ENCODE measurements at regions not wholly inside any gene's neighbourhood (a gene's known extent, or its start where the extent isn't known, plus 50 kb on each side); places are given as distances from the start of the nearest gene placed in this dataset.
"Not testable (repeated sequence)": the region's sequence is repeated elsewhere in the genome, so short reads cannot be mapped to it uniquely, and the experiment has no call there.

GRCh38 chr4:183374950-183375555 is 52.8 kb upstream of the CLDN24 start:
- H3K27me3 Mint-ChIP-seq: peaks cover 46% of the 10 kb centered on the region
- H3K4me3 Mint-ChIP-seq: no peak overlapping the region
- H3K27ac Mint-ChIP-seq (ENCODE audit: low read depth): no peak overlapping the region
- peaks cover 4% of the 10 kb centered on the region for H3K9me3 Mint-ChIP-seq
- H3K4me1 Mint-ChIP-seq: no peaks in the 10 kb centered on the region
- DNase-seq (ENCODE audit: low spot score in 2 of 2) (no peak), ATAC-seq (replicated peaks; ENCODE audit: extremely low read depth, poor library complexity, severe bottlenecking) (no peak)
- no peaks in the 10 kb centered on the region for H3K36me3 Mint-ChIP-seq (ENCODE audit: insufficient read depth)

- Mint-ChIP-seq H3K36me3 (ENCODE audit: insufficient read depth) (no peaks in the 10 kb centered on the region), H3K27me3 (peaks cover 56% of the 10 kb centered on the region), H3K27ac (ENCODE audit: low read depth) (no peak overlapping the region), H3K4me3 (no peak overlapping the region), H3K9me3 (peaks cover 4% of the 10 kb centered on the region), H3K4me1 (no peaks in the 10 kb centered on the region)
- ATAC-seq (replicated peaks; ENCODE audit: extremely low read depth, poor library complexity, severe bottlenecking): no peak
- DNase-seq (ENCODE audit: low spot score in 2 of 2): no peak
These were observed 54.2 kb upstream of the CLDN24 start for GRCh38 chr4:183376381-183376780.

- no peak overlapping the region for H3K4me3 Mint-ChIP-seq
- no peak overlapping the region for H3K27ac Mint-ChIP-seq (ENCODE audit: low read depth)
These were observed 55.3 kb upstream of the CLDN24 start for GRCh38 chr4:183377491-183377890.

GRCh38 chr4:183378347-183378746 is 56.1 kb upstream of the CLDN24 start:
- ATAC-seq (replicated peaks; ENCODE audit: extremely low read depth, poor library complexity, severe bottlenecking); H3K9me3 Mint-ChIP-seq; H3K27ac Mint-ChIP-seq (ENCODE audit: low read depth); H3K4me1 Mint-ChIP-seq; H3K36me3 Mint-ChIP-seq (ENCODE audit: insufficient read depth); DNase-seq (ENCODE audit: low spot score in 2 of 2); H3K4me3 Mint-ChIP-seq: not testable (repeated sequence)
- peaks cover 56% of the 10 kb centered on the region for H3K27me3 Mint-ChIP-seq

More at GRCh38 chr4:183377491-183377890, 55.3 kb upstream of the CLDN24 start:
- H3K9me3 Mint-ChIP-seq: peaks cover 4% of the 10 kb centered on the region
- H3K36me3 Mint-ChIP-seq (ENCODE audit: insufficient read depth): no peaks in the 10 kb centered on the region
- H3K4me1 Mint-ChIP-seq: no peaks in the 10 kb centered on the region
- no peak for ATAC-seq (replicated peaks; ENCODE audit: extremely low read depth, poor library complexity, severe bottlenecking)
- DNase-seq (ENCODE audit: low spot score in 2 of 2): no peak
- H3K27me3 Mint-ChIP-seq: peaks cover 56% of the 10 kb centered on the region

GRCh38 chr4:183380901-183381300 is 58.7 kb upstream of the CLDN24 start:
- H3K4me3 Mint-ChIP-seq: no peak overlapping the region
- no peak overlapping the region for H3K27ac Mint-ChIP-seq (ENCODE audit: low read depth)
- H3K27me3 Mint-ChIP-seq: peaks cover 48% of the 10 kb centered on the region
- peaks cover 4% of the 10 kb centered on the region for H3K9me3 Mint-ChIP-seq
- no peak for ATAC-seq (replicated peaks; ENCODE audit: extremely low read depth, poor library complexity, severe bottlenecking)
- DNase-seq (ENCODE audit: low spot score in 2 of 2): no peak
- no peaks in the 10 kb centered on the region for H3K36me3 Mint-ChIP-seq (ENCODE audit: insufficient read depth)
- no peaks in the 10 kb centered on the region for H3K4me1 Mint-ChIP-seq

GRCh38 chr4:183383606-183384005 is 60.8 kb upstream of the CDKN2AIP start:
- no peak for ATAC-seq (replicated peaks; ENCODE audit: extremely low read depth, poor library complexity, severe bottlenecking)

GRCh38 chr4:183384516-183384915 is 59.9 kb upstream of the CDKN2AIP start:
- no peak for DNase-seq (ENCODE audit: low spot score in 2 of 2)
- H3K4me3 Mint-ChIP-seq: no peak overlapping the region
- H3K27ac Mint-ChIP-seq (ENCODE audit: low read depth): no peak overlapping the region
- H3K9me3 Mint-ChIP-seq: no peaks in the 10 kb centered on the region
- no peak for ATAC-seq (replicated peaks; ENCODE audit: extremely low read depth, poor library complexity, severe bottlenecking)
- peaks cover 25% of the 10 kb centered on the region for H3K27me3 Mint-ChIP-seq
- no peaks in the 10 kb centered on the region for H3K36me3 Mint-ChIP-seq (ENCODE audit: insufficient read depth)
- H3K4me1 Mint-ChIP-seq: no peaks in the 10 kb centered on the region

More at GRCh38 chr4:183383606-183384005, 60.8 kb upstream of the CDKN2AIP start:
- no peak overlapping the region for H3K27ac Mint-ChIP-seq (ENCODE audit: low read depth)
- H3K4me1 Mint-ChIP-seq: no peaks in the 10 kb centered on the region
- H3K27me3 Mint-ChIP-seq: peaks cover 34% of the 10 kb centered on the region
- H3K36me3 Mint-ChIP-seq (ENCODE audit: insufficient read depth): no peaks in the 10 kb centered on the region
- no peaks in the 10 kb centered on the region for H3K9me3 Mint-ChIP-seq
- no peak for DNase-seq (ENCODE audit: low spot score in 2 of 2)
- no peak overlapping the region for H3K4me3 Mint-ChIP-seq

GRCh38 chr4:183384983-183385382 is 59.5 kb upstream of the CDKN2AIP start:
- Mint-ChIP-seq H3K27me3 (peaks cover 21% of the 10 kb centered on the region), H3K9me3 (no peaks in the 10 kb centered on the region), H3K36me3 (ENCODE audit: insufficient read depth) (no peaks in the 10 kb centered on the region), H3K4me1 (no peaks in the 10 kb centered on the region), H3K4me3 (no peak overlapping the region), H3K27ac (ENCODE audit: low read depth) (no peak overlapping the region)
- DNase-seq (ENCODE audit: low spot score in 2 of 2) (no peak), ATAC-seq (replicated peaks; ENCODE audit: extremely low read depth, poor library complexity, severe bottlenecking) (no peak)

- ATAC-seq (replicated peaks; ENCODE audit: extremely low read depth, poor library complexity, severe bottlenecking) (no peak), DNase-seq (ENCODE audit: low spot score in 2 of 2) (no peak)
- H3K36me3 Mint-ChIP-seq (ENCODE audit: insufficient read depth): no peaks in the 10 kb centered on the region
- no peak overlapping the region for H3K4me3 Mint-ChIP-seq
- H3K4me1 Mint-ChIP-seq: no peaks in the 10 kb centered on the region
- no peaks in the 10 kb centered on the region for H3K9me3 Mint-ChIP-seq
- no peak overlapping the region for H3K27ac Mint-ChIP-seq (ENCODE audit: low read depth)
- H3K27me3 Mint-ChIP-seq: peaks cover 38% of the 10 kb centered on the region
These were observed 56.4 kb upstream of the CDKN2AIP start for GRCh38 chr4:183388021-183388420.

- no peaks in the 10 kb centered on the region for H3K4me1 Mint-ChIP-seq
These were observed 55.7 kb upstream of the CDKN2AIP start for GRCh38 chr4:183388777-183389176.

GRCh38 chr4:183390374-183390773 is 54.1 kb upstream of the CDKN2AIP start:
- DNase-seq (ENCODE audit: low spot score in 2 of 2) (no peak), ATAC-seq (replicated peaks; ENCODE audit: extremely low read depth, poor library complexity, severe bottlenecking) (no peak)
- Mint-ChIP-seq H3K9me3 (no peaks in the 10 kb centered on the region), H3K4me1 (no peaks in the 10 kb centered on the region), H3K27ac (ENCODE audit: low read depth) (no peak overlapping the region), H3K4me3 (no peak overlapping the region), H3K27me3 (peaks cover 56% of the 10 kb centered on the region), H3K36me3 (ENCODE audit: insufficient read depth) (no peaks in the 10 kb centered on the region)

More at GRCh38 chr4:183388777-183389176, 55.7 kb upstream of the CDKN2AIP start:
- H3K4me3 Mint-ChIP-seq: no peak overlapping the region
- ATAC-seq (replicated peaks; ENCODE audit: extremely low read depth, poor library complexity, severe bottlenecking) (no peak), DNase-seq (ENCODE audit: low spot score in 2 of 2) (no peak)
- no peak overlapping the region for H3K27ac Mint-ChIP-seq (ENCODE audit: low read depth)
- H3K27me3 Mint-ChIP-seq: peaks cover 46% of the 10 kb centered on the region
- no peaks in the 10 kb centered on the region for H3K9me3 Mint-ChIP-seq
- H3K36me3 Mint-ChIP-seq (ENCODE audit: insufficient read depth): no peaks in the 10 kb centered on the region

GRCh38 chr4:183391204-183391603 is 53.2 kb upstream of the CDKN2AIP start:
- Mint-ChIP-seq H3K9me3 (no peaks in the 10 kb centered on the region), H3K36me3 (ENCODE audit: insufficient read depth) (no peaks in the 10 kb centered on the region), H3K27me3 (peaks cover 56% of the 10 kb centered on the region), H3K27ac (ENCODE audit: low read depth) (no peak overlapping the region), H3K4me3 (no peak overlapping the region), H3K4me1 (no peaks in the 10 kb centered on the region)
- no peak for ATAC-seq (replicated peaks; ENCODE audit: extremely low read depth, poor library complexity, severe bottlenecking)
- no peak for DNase-seq (ENCODE audit: low spot score in 2 of 2)

- ATAC-seq (replicated peaks; ENCODE audit: extremely low read depth, poor library complexity, severe bottlenecking): no peak
- Mint-ChIP-seq H3K9me3 (no peaks in the 10 kb centered on the region), H3K27ac (ENCODE audit: low read depth) (no peak overlapping the region), H3K27me3 (peaks cover 58% of the 10 kb centered on the region), H3K4me3 (no peak overlapping the region), H3K36me3 (ENCODE audit: insufficient read depth) (no peaks in the 10 kb centered on the region), H3K4me1 (peaks cover under 1% of the 10 kb centered on the region)
- no peak for DNase-seq (ENCODE audit: low spot score in 2 of 2)
These were observed 52.1 kb upstream of the CDKN2AIP start for GRCh38 chr4:183392377-183392776.

All from central memory CD8-positive, alpha-beta T cell (primary cell).